ENCODE measurements at regions not wholly inside any gene's neighbourhood (a gene's known extent, or its start where the extent isn't known, plus 50 kb on each side); places are given as distances from the start of the nearest gene placed in this dataset.

DNA sequence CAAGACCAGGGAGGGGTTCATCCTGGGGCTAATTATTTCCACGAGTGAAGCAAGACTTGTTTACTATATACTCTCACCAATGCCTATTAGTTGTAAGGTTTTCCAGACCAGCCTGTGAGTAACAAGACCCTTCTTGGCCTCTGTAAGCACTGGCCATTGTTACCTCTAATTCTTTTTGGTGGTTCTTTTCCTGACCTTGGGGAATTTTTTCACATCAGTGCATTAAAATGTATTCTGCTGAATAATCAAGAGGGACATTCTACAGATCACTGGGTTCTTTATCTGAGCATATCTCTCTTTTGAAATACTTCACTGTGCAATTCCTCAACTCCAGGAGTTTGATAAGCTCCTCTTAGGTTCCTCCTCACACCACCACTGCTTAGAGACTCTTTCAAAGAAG, 909.9 kb upstream of the ACVR2A start:
- no peak for TF ChIP-seq CTCF (IDR thresholded peaks at IDR 0.05)
- no peak for TF ChIP-seq TCF7L2 (IDR thresholded peaks at IDR 0.05; ENCODE audit: low read depth, low read length)
